IMR-90 (cell line): ENCODE measurements at regions not wholly inside any gene's neighbourhood (a gene's known extent, or its start where the extent isn't known, plus 50 kb on each side); places are given as distances from the start of the nearest gene placed in this dataset.

Experiments
- ATAC-seq: fragments of 200-7000 bp; cut with Tn5 transposase; 2 replicates; pipeline ENCODE4 v1.9.1; 2020; ENCODE audit warnings: low read depth, mild to moderate bottlenecking, moderate library complexity
- BruUV-seq: library from RNA; stranded (reverse); fragments of 400-500 nt; replicated peaks from 2 replicates; lab custom pipeline; 2021; lab: Mats Ljungman, UMichigan
- CTCF ChIA-PET: fragments of 300-600 bp; formaldehyde crosslinking; extraction: SDS; loops from one replicate; lab custom pipeline; 2021; ENCODE audit warnings: antibody characterized with exemption; lab: Yijun Ruan, JAX
- POLR2A ChIA-PET: fragments of 300-600 bp; sonication (Branson Sonifier 250); formaldehyde crosslinking; loops from one replicate; lab custom pipeline; 2022; ENCODE audit warnings: antibody characterized with exemption; ENCODE audit not compliant: unreplicated experiment; lab: Charles Lee
- DNase-seq: peaks from one replicate; pipeline ENCODE4 v3.0.0; 2013
- H2AFZ ChIP-seq: replicated peaks from 2 replicates; pipeline ENCODE3; 2013; ENCODE audit warnings: low read length, mild to moderate bottlenecking; ENCODE audit not compliant: poor library complexity
- H2AK5ac ChIP-seq: 2 replicates; pipeline ENCODE4 v1.6.1; 2013; ENCODE audit warnings: low read depth, low read length, inconsistent platforms
- H2AK9ac ChIP-seq: replicated peaks from 2 replicates; pipeline ENCODE3; 2013; ENCODE audit warnings: mild to moderate bottlenecking, low read depth, low read length, moderate library complexity; ENCODE audit not compliant: poor library complexity
- H2BK120ac ChIP-seq: 2 replicates; pipeline ENCODE4 v1.6.1; 2013; ENCODE audit warnings: low read depth, low read length, inconsistent platforms
- H2BK15ac ChIP-seq: 3 replicates; pipeline ENCODE4 v1.6.1; 2013; ENCODE audit warnings: low read depth, low read length, inconsistent platforms
- H2BK20ac ChIP-seq: 2 replicates; pipeline ENCODE4 v1.6.1; 2013; ENCODE audit warnings: low read depth, mild to moderate bottlenecking, inconsistent platforms, low read length, moderate library complexity
- H2BK5ac ChIP-seq: 2 replicates; pipeline ENCODE4 v1.6.1; 2013; ENCODE audit warnings: mild to moderate bottlenecking, low read depth, low read length, inconsistent platforms; ENCODE audit not compliant: poor library complexity, severe bottlenecking
- H3K14ac ChIP-seq: replicated peaks from 2 replicates; pipeline ENCODE4 v1.6.1; 2013; ENCODE audit warnings: low read depth, low read length, inconsistent platforms
- H3K18ac ChIP-seq: 2 replicates; pipeline ENCODE4 v1.6.1; 2013; ENCODE audit warnings: low read depth, low read length, control low read depth
- H3K23ac ChIP-seq: 2 replicates; pipeline ENCODE4 v1.6.1; 2013; ENCODE audit warnings: low read depth, low read length, inconsistent platforms
- H3K27ac ChIP-seq: 2 replicates; pipeline ENCODE4 v1.5.1; 2013; ENCODE audit warnings: mild to moderate bottlenecking, control low read depth, low read length; ENCODE audit not compliant: insufficient read depth
- H3K27me3 ChIP-seq: 2 replicates; pipeline ENCODE4 v1.6.1; 2013; ENCODE audit warnings: low read length; ENCODE audit not compliant: control insufficient read depth, insufficient read depth
- H3K36me3 ChIP-seq: 2 replicates; pipeline ENCODE4 v1.6.1; 2013; ENCODE audit warnings: low read length, mixed read lengths; ENCODE audit not compliant: control insufficient read depth, insufficient read depth
- H3K4ac ChIP-seq: 2 replicates; pipeline ENCODE4 v1.6.1; 2013; ENCODE audit warnings: low read depth, low read length, inconsistent platforms
- H3K4me1 ChIP-seq: 2 replicates; pipeline ENCODE4 v1.6.1; 2013; ENCODE audit warnings: low read length, mixed read lengths; ENCODE audit not compliant: control insufficient read depth, insufficient read depth
- H3K4me2 ChIP-seq: 2 replicates; pipeline ENCODE4 v1.6.1; 2013; ENCODE audit warnings: low read depth, mild to moderate bottlenecking, control low read depth, low read length, moderate library complexity
- H3K4me3 ChIP-seq: 2 replicates; pipeline ENCODE4 v1.5.1; 2013; ENCODE audit warnings: low read depth, mild to moderate bottlenecking, control low read depth, low read length, moderate library complexity; ENCODE audit not compliant: insufficient read depth
- H3K56ac ChIP-seq: 2 replicates; pipeline ENCODE4 v1.6.1; 2013; ENCODE audit warnings: low read length, inconsistent platforms; ENCODE audit not compliant: insufficient read depth; ENCODE audit errors: extremely low read depth
- H3K79me1 ChIP-seq, 2 experiments: 2 replicates each; pipeline ENCODE4 v1.6.1; 2013; ENCODE audit warnings: low read length in 2 of 2, inconsistent platforms in 1 of 2, low read depth in 1 of 2
- H3K9ac ChIP-seq: 2 replicates; pipeline ENCODE4 v1.6.1; 2013; ENCODE audit warnings: low read depth, low read length, control low read depth
- H3K9me1 ChIP-seq: 2 replicates; pipeline ENCODE4 v1.6.1; 2013; ENCODE audit warnings: low read length, inconsistent platforms; ENCODE audit not compliant: insufficient read depth
- H3K9me3 ChIP-seq: 2 replicates; pipeline ENCODE4 v1.6.1; 2013; ENCODE audit warnings: low read length; ENCODE audit not compliant: control insufficient read depth, insufficient read depth
- H4K20me1 ChIP-seq: 2 replicates; pipeline ENCODE4 v1.6.1; 2013; ENCODE audit warnings: low read length, inconsistent platforms; ENCODE audit not compliant: insufficient read depth
- H4K5ac ChIP-seq: 2 replicates; pipeline ENCODE4 v1.6.1; 2013; ENCODE audit warnings: mild to moderate bottlenecking, low read depth, low read length, control low read depth
- H4K8ac ChIP-seq, 2 experiments: 2 replicates each; pipeline ENCODE4 v1.6.1; 2013; ENCODE audit warnings: low read depth in 2 of 2, low read length in 2 of 2, control low read depth in 1 of 2, inconsistent platforms in 1 of 2
- H4K91ac ChIP-seq: 2 replicates; pipeline ENCODE4 v1.6.1; 2013; ENCODE audit warnings: low read depth, low read length, inconsistent platforms; ENCODE audit not compliant: insufficient read depth
- BHLHE40 ChIP-seq: fragments of 150-350 bp; IDR thresholded peaks from 2 replicates; pipeline ENCODE4 v1.6.1; 2016; ENCODE audit warnings: mild to moderate bottlenecking, low read depth, low read length
- CEBPB ChIP-seq: IDR thresholded peaks from 2 replicates; pipeline ENCODE4 v1.6.1; 2012; ENCODE audit warnings: low read depth, low read length, improper control_type of control experiment
- CHD1 ChIP-seq: IDR thresholded peaks from 2 replicates; pipeline ENCODE4 v1.6.1; 2012; ENCODE audit warnings: low read depth, low read length, improper control_type of control experiment
- CTCF ChIP-seq: conservative IDR thresholded peaks from 2 replicates; pipeline ENCODE4 v1.5.1; 2012; ENCODE audit warnings: mild to moderate bottlenecking, low read depth, low read length, improper control_type of control experiment
- ELK1 ChIP-seq: fragments of 150-350 bp; IDR thresholded peaks from 2 replicates; pipeline ENCODE4 v1.6.1; 2016; ENCODE audit warnings: low read depth, mild to moderate bottlenecking, low read length, moderate library complexity, borderline replicate concordance
- FOS ChIP-seq: fragments of 150-350 bp; IDR thresholded peaks from 2 replicates; pipeline ENCODE4 v1.6.1; 2016; ENCODE audit warnings: low read depth, low read length
- MAFK ChIP-seq: IDR thresholded peaks from 2 replicates; pipeline ENCODE4 v1.6.1; 2012; ENCODE audit warnings: low read depth, low read length, improper control_type of control experiment
- MAZ ChIP-seq: IDR thresholded peaks from 2 replicates; pipeline ENCODE4 v1.6.1; 2012; ENCODE audit warnings: low read depth, mild to moderate bottlenecking, low read length, improper control_type of control experiment, moderate library complexity, borderline replicate concordance
- MXI1 ChIP-seq: IDR thresholded peaks from 2 replicates; pipeline ENCODE4 v1.6.1; 2012; ENCODE audit warnings: low read depth, mild to moderate bottlenecking, low read length, moderate library complexity, borderline replicate concordance
- NFE2L2 ChIP-seq: fragments of 150-350 bp; IDR thresholded peaks from 2 replicates; pipeline ENCODE4 v1.6.1; 2016; ENCODE audit warnings: low read depth, mild to moderate bottlenecking, low read length
- POLR2A ChIP-seq: IDR thresholded peaks from 2 replicates; pipeline ENCODE4 v1.6.1; 2012; ENCODE audit warnings: mild to moderate bottlenecking, low read depth, low read length
- RAD21 ChIP-seq: IDR thresholded peaks from 2 replicates; pipeline ENCODE4 v1.6.1; 2012; ENCODE audit warnings: low read length, improper control_type of control experiment
- RCOR1 ChIP-seq: IDR thresholded peaks from 2 replicates; pipeline ENCODE4 v1.6.1; 2012; ENCODE audit warnings: mild to moderate bottlenecking, low read length, improper control_type of control experiment; ENCODE audit not compliant: insufficient replicate concordance
- RFX5 ChIP-seq: IDR thresholded peaks from 2 replicates; pipeline ENCODE4 v1.8.0; 2012; ENCODE audit warnings: low read depth, mild to moderate bottlenecking, low read length, moderate library complexity
- SMC3 ChIP-seq: fragments of 150-350 bp; IDR thresholded peaks from 2 replicates; pipeline ENCODE4 v1.6.1; 2016; ENCODE audit warnings: low read depth, mild to moderate bottlenecking, antibody characterized with exemption, low read length, moderate library complexity
- USF2 ChIP-seq: fragments of 150-350 bp; IDR thresholded peaks from 2 replicates; pipeline ENCODE4 v1.6.1; 2017; ENCODE audit warnings: mild to moderate bottlenecking, antibody characterized with exemption, low read length, low read depth
- dilution Hi-C: fragments of 300-500 bp; cut with HindIII; formaldehyde crosslinking; loops from one replicate; pipeline ENCODE4 v1.14.3; 2018; ENCODE audit warnings: low sequenced_read_pairs; ENCODE audit not compliant: unreplicated experiment
- in situ Hi-C: fragments of 300-500 bp; cut with MboI; formaldehyde crosslinking; loops from 3 replicates; pipeline ENCODE4 v1.14.3; 2019; ENCODE audit warnings: low sequenced_read_pairs, inconsistent platforms, mixed read lengths
- intact Hi-C: fragments of 100-400 bp; cut with micrococcal nuclease; formaldehyde crosslinking; loops from 2 replicates; pipeline ENCODE4 v1.10.0; 2022

- H3K56ac ChIP-seq, result no peak overlapping the region
- no peak overlapping the region for H2AK5ac ChIP-seq
- H3K27ac ChIP-seq, result no peak overlapping the region
- H4K5ac ChIP-seq, result no peak overlapping the region
- no peak overlapping the region for H3K4me2 ChIP-seq
- no peak overlapping the region for H2AK9ac ChIP-seq
- H3K9me1 ChIP-seq, result no peaks in the 10 kb centered on the region
- in situ Hi-C loops, result no loop called here
- intact Hi-C loops, result no loop called here
- H2BK20ac ChIP-seq, result no peak overlapping the region
- no peak overlapping the region for H4K8ac ChIP-seq
- H3K9ac ChIP-seq, result no peak overlapping the region
- dilution Hi-C loops, result no loop called here
- no peak overlapping the region for H3K4me3 ChIP-seq
- no peak overlapping the region for H2AFZ ChIP-seq
- H3K23ac ChIP-seq, result no peak overlapping the region
- ATAC-seq (no peak), DNase-seq (no peak)
- no peak overlapping the region for H2BK120ac ChIP-seq
- H3K14ac ChIP-seq, result no peak overlapping the region
- H3K18ac ChIP-seq, result no peak overlapping the region
- no peak overlapping the region for H2BK5ac ChIP-seq
- no peaks in the 10 kb centered on the region for H3K79me1 ChIP-seq
- no peaks in the 10 kb centered on the region for H3K4me1 ChIP-seq
- no peaks in the 10 kb centered on the region for H4K20me1 ChIP-seq
- H3K36me3 ChIP-seq, result no peaks in the 10 kb centered on the region
- no peak overlapping the region for H3K4ac ChIP-seq
- no peak overlapping the region for H2BK15ac ChIP-seq
- H3K9me3 ChIP-seq, result no peaks in the 10 kb centered on the region
- ChIA-PET CTCF (no interaction called here), POLR2A (no interaction called here)
- TF ChIP-seq RCOR1 (no peak), RAD21 (no peak), CEBPB (no peak), MAZ (no peak), SMC3 (no peak), BHLHE40 (no peak), MXI1 (no peak), RFX5 (no peak), USF2 (no peak), CTCF (no peak), POLR2A (no peak), CHD1 (no peak), ELK1 (no peak), FOS (no peak), NFE2L2 (no peak), MAFK (no peak)
- no peak overlapping the region for H4K91ac ChIP-seq
- H3K27me3 ChIP-seq, result no peaks in the 10 kb centered on the region
- BruUV-seq, result no TSS peak
Measured at GRCh38 chr7:79593866-79594301, 140.4 kb upstream of the MAGI2 start.
